ENCODE measurements at regions not wholly inside any gene's neighbourhood (a gene's known extent, or its start where the extent isn't known, plus 50 kb on each side); places are given as distances from the start of the nearest gene placed in this dataset.

DNA sequence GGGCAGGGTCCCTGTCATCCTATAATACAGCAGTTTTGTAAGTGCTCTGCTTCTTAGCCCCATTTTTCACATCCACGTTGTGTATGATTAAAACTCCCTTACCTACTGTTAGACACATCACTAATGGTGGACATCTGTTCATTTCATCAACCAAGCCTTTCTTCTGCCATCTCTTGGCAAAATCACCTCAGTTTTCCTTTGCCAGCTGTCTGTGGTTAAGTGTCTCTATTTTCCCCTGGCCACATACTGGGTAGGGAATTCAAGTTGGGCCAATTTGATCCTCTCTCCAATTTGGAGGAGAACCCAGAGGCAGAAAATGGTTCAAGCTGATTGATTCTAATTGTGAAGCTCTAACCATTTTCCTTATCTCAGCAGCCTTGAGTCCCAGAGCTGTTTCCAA is 436.1 kb downstream of the PCDH7 start:
- no peak for DNase-seq (ENCODE audit: extremely low read depth, low read depth)
- TF ChIP-seq, protein P1, sequence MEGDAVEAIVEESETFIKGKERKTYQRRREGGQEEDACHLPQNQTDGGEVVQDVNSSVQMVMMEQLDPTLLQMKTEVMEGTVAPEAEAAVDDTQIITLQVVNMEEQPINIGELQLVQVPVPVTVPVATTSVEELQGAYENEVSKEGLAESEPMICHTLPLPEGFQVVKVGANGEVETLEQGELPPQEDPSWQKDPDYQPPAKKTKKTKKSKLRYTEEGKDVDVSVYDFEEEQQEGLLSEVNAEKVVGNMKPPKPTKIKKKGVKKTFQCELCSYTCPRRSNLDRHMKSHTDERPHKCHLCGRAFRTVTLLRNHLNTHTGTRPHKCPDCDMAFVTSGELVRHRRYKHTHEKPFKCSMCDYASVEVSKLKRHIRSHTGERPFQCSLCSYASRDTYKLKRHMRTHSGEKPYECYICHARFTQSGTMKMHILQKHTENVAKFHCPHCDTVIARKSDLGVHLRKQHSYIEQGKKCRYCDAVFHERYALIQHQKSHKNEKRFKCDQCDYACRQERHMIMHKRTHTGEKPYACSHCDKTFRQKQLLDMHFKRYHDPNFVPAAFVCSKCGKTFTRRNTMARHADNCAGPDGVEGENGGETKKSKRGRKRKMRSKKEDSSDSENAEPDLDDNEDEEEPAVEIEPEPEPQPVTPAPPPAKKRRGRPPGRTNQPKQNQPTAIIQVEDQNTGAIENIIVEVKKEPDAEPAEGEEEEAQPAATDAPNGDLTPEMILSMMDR (IDR thresholded peaks at IDR 0.05; ENCODE audit: low read depth, low read length), result no peak

DNA sequence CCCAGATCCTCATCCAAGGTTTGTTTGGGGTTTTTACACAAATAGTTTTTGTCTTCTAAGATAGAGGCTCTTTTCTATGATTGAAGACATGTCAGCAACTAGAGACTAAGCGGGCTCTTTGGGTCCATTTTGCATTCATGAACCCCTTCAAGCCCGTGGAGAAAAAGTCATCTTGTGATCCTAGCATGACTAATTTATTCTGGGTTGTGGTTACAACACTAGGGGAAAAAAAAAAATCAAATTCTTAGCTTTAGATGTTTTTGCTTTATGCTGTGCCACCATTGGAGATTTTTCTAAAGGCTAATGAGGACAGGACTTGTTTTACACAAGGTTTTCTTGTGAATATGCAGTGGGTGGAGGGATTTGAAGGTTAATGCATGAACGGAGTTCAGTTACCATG is 440.0 kb downstream of the PCDH7 start:
- no peak for DNase-seq (ENCODE audit: extremely low read depth, low read depth)
- TF ChIP-seq, protein P1 (IDR thresholded peaks at IDR 0.05; ENCODE audit: low read depth, low read length), result no peak

DNA sequence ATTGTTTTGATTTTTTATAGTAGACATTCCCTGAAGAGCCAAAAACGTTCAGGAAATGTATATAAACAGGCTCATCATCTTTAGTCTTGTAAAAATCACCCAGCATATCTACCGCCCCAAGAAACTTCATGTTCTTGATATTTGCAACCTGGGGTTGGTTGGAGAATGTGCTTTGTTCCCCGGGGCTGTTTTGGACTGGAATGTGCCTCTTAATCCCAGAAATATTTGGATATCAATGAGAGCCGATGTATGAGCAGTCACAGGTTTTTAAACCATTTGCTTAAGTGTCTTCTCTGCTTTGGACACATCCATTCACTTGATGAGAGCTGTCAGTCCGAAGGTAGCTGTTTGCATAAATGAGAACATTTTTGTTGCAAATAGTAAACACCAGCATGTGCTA is 449.7 kb downstream of the PCDH7 start:
- TF ChIP-seq, protein P1 (IDR thresholded peaks at IDR 0.05; ENCODE audit: low read depth, low read length), result no peak
- DNase-seq (ENCODE audit: extremely low read depth, low read depth), result no peak

DNA sequence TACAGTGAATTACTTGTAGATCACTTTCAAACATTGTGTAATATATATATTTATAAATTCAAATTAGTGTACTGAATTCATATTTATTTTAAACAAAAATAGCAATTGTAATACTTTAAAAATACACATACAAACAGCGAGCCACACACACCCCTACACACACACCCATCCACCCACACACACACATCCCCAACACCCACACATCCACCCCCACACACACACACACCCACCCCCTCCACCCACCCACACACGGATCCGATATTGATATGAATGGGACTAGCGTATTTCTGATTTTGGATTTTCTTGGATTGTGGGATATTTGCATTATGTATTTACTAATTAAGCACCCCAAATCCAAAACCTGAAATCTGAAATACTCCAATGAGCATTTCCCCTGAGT is 451.2 kb downstream of the PCDH7 start:
- no peak for DNase-seq (ENCODE audit: extremely low read depth, low read depth)
- TF ChIP-seq, protein P1 (IDR thresholded peaks at IDR 0.05; ENCODE audit: low read depth, low read length), result no peak

DNA sequence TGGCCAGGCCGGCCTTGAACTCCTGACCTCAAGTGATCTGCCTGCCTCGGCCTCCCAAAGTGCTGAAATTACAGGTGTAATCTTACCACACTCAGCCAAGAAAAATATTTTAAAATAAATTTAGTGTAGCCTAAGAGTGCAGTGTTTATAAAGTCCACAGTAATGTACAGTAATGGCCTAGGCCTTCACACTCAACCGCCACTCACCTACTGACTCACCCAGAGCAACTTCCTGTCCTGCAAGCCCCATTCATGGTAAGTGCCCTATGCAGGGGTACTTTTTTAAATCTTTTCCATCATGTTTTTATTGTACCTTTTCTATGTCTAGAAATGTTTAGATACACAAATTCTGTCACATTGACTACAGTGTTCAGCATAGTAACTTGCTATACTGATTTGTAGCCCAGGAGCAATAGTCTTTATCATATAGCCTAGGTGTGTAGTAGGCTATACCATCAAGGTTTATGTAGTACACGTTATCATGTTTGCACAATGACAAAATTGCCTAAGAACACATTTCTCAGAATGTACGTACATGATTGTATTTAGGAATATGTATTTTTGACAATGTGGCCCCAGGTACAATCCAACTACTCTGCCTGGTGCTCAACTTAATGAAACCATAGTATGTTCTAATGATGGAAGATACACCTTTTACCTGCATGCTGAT is 455.2 kb downstream of the PCDH7 start:
- TF ChIP-seq, protein P1 (IDR thresholded peaks at IDR 0.05; ENCODE audit: low read depth, low read length), result no peak
- DNase-seq (ENCODE audit: extremely low read depth, low read depth), result no peak

DNA sequence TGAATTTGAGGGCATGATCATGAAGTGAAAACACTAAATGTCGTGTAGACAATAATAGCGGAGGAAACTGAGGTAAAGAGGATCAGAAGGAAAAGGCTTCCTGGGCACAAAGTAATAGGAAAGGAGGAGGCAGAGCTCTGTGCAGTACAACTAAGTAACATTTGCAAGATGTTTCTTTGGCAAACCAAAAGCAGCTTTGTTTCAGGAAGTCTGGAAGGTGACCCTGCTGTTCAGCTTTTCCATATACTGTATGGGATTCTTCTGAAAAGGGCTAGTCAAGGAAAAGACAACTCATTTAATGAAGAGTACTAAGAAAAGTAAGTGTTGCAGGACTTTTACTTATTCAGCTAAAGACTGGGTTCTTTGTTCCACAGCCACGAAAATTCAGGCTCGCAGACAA is 463.1 kb downstream of the PCDH7 start:
- TF ChIP-seq, protein P1 (IDR thresholded peaks at IDR 0.05; ENCODE audit: low read depth, low read length), result no peak
- no peak for DNase-seq (ENCODE audit: extremely low read depth, low read depth)

DNA sequence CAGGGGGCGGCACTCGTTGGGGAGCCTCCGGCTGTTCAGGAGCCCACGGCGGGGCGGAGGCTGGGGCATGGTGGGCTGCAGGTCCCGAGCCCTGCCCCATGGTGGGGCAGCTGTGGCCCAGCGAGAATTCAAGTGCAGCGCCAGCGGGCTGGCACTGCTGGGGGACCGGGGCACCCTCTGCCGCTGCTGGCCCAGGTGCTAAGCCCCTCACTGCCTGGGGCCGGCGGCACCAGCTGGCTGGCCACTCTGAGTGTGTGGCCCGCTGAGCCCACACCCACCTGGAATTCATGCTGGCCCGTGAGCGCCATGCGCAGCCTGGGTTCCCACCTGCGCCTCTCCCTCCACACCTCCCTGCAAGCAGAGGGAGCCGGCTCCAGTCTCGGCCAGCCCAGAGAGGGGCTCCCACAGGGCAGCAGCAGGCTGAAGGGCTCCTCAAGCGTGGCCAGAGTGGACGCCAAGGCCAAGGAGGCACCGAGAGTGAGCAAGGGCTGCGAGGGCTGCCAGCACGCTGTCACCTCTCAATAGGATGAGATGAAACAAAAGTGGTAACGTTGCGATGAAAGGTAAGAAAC is 464.9 kb downstream of the PCDH7 start:
- no peak for DNase-seq (ENCODE audit: extremely low read depth, low read depth)

More for the DNA sequence above, 464.9 kb downstream of the PCDH7 start:
- TF ChIP-seq, protein P1 (IDR thresholded peaks at IDR 0.05; ENCODE audit: low read depth, low read length), result no peak
